IMR-90 (cell line): ENCODE measurements at regions not wholly inside any gene's neighbourhood (a gene's known extent, or its start where the extent isn't known, plus 50 kb on each side); places are given as distances from the start of the nearest gene placed in this dataset.

Source experiments
- ATAC-seq: fragments of 200-7000 bp; cut with Tn5 transposase; 2 replicates; pipeline ENCODE4 v1.9.1; 2020; ENCODE audit warnings: low read depth, mild to moderate bottlenecking, moderate library complexity
- BruUV-seq: library from RNA; stranded (reverse); fragments of 400-500 nt; replicated peaks from 2 replicates; lab custom pipeline; 2021; lab: Mats Ljungman, UMichigan
- CTCF ChIA-PET: fragments of 300-600 bp; formaldehyde crosslinking; extraction: SDS; loops from one replicate; lab custom pipeline; 2021; ENCODE audit warnings: antibody characterized with exemption; lab: Yijun Ruan, JAX
- POLR2A ChIA-PET: fragments of 300-600 bp; sonication (Branson Sonifier 250); formaldehyde crosslinking; loops from one replicate; lab custom pipeline; 2022; ENCODE audit warnings: antibody characterized with exemption; ENCODE audit not compliant: unreplicated experiment; lab: Charles Lee
- DNase-seq: peaks from one replicate; pipeline ENCODE4 v3.0.0; 2013
- H2AFZ ChIP-seq: replicated peaks from 2 replicates; pipeline ENCODE3; 2013; ENCODE audit warnings: low read length, mild to moderate bottlenecking; ENCODE audit not compliant: poor library complexity
- H2AK5ac ChIP-seq: 2 replicates; pipeline ENCODE4 v1.6.1; 2013; ENCODE audit warnings: low read depth, low read length, inconsistent platforms
- H2AK9ac ChIP-seq: replicated peaks from 2 replicates; pipeline ENCODE3; 2013; ENCODE audit warnings: mild to moderate bottlenecking, low read depth, low read length, moderate library complexity; ENCODE audit not compliant: poor library complexity
- H2BK120ac ChIP-seq: 2 replicates; pipeline ENCODE4 v1.6.1; 2013; ENCODE audit warnings: low read depth, low read length, inconsistent platforms
- H2BK15ac ChIP-seq: 3 replicates; pipeline ENCODE4 v1.6.1; 2013; ENCODE audit warnings: low read depth, low read length, inconsistent platforms
- H2BK20ac ChIP-seq: 2 replicates; pipeline ENCODE4 v1.6.1; 2013; ENCODE audit warnings: low read depth, mild to moderate bottlenecking, inconsistent platforms, low read length, moderate library complexity
- H2BK5ac ChIP-seq: 2 replicates; pipeline ENCODE4 v1.6.1; 2013; ENCODE audit warnings: mild to moderate bottlenecking, low read depth, low read length, inconsistent platforms; ENCODE audit not compliant: poor library complexity, severe bottlenecking
- H3K14ac ChIP-seq: replicated peaks from 2 replicates; pipeline ENCODE4 v1.6.1; 2013; ENCODE audit warnings: low read depth, low read length, inconsistent platforms
- H3K18ac ChIP-seq: 2 replicates; pipeline ENCODE4 v1.6.1; 2013; ENCODE audit warnings: low read depth, low read length, control low read depth
- H3K23ac ChIP-seq: 2 replicates; pipeline ENCODE4 v1.6.1; 2013; ENCODE audit warnings: low read depth, low read length, inconsistent platforms
- H3K27ac ChIP-seq: 2 replicates; pipeline ENCODE4 v1.5.1; 2013; ENCODE audit warnings: mild to moderate bottlenecking, control low read depth, low read length; ENCODE audit not compliant: insufficient read depth
- H3K27me3 ChIP-seq: 2 replicates; pipeline ENCODE4 v1.6.1; 2013; ENCODE audit warnings: low read length; ENCODE audit not compliant: control insufficient read depth, insufficient read depth
- H3K36me3 ChIP-seq: 2 replicates; pipeline ENCODE4 v1.6.1; 2013; ENCODE audit warnings: low read length, mixed read lengths; ENCODE audit not compliant: control insufficient read depth, insufficient read depth
- H3K4ac ChIP-seq: 2 replicates; pipeline ENCODE4 v1.6.1; 2013; ENCODE audit warnings: low read depth, low read length, inconsistent platforms
- H3K4me1 ChIP-seq: 2 replicates; pipeline ENCODE4 v1.6.1; 2013; ENCODE audit warnings: low read length, mixed read lengths; ENCODE audit not compliant: control insufficient read depth, insufficient read depth
- H3K4me2 ChIP-seq: 2 replicates; pipeline ENCODE4 v1.6.1; 2013; ENCODE audit warnings: low read depth, mild to moderate bottlenecking, control low read depth, low read length, moderate library complexity
- H3K4me3 ChIP-seq: 2 replicates; pipeline ENCODE4 v1.5.1; 2013; ENCODE audit warnings: low read depth, mild to moderate bottlenecking, control low read depth, low read length, moderate library complexity; ENCODE audit not compliant: insufficient read depth
- H3K56ac ChIP-seq: 2 replicates; pipeline ENCODE4 v1.6.1; 2013; ENCODE audit warnings: low read length, inconsistent platforms; ENCODE audit not compliant: insufficient read depth; ENCODE audit errors: extremely low read depth
- H3K79me1 ChIP-seq, 2 experiments: 2 replicates each; pipeline ENCODE4 v1.6.1; 2013; ENCODE audit warnings: low read length in 2 of 2, inconsistent platforms in 1 of 2, low read depth in 1 of 2
- H3K9ac ChIP-seq: 2 replicates; pipeline ENCODE4 v1.6.1; 2013; ENCODE audit warnings: low read depth, low read length, control low read depth
- H3K9me1 ChIP-seq: 2 replicates; pipeline ENCODE4 v1.6.1; 2013; ENCODE audit warnings: low read length, inconsistent platforms; ENCODE audit not compliant: insufficient read depth
- H3K9me3 ChIP-seq: 2 replicates; pipeline ENCODE4 v1.6.1; 2013; ENCODE audit warnings: low read length; ENCODE audit not compliant: control insufficient read depth, insufficient read depth
- H4K20me1 ChIP-seq: 2 replicates; pipeline ENCODE4 v1.6.1; 2013; ENCODE audit warnings: low read length, inconsistent platforms; ENCODE audit not compliant: insufficient read depth
- H4K5ac ChIP-seq: 2 replicates; pipeline ENCODE4 v1.6.1; 2013; ENCODE audit warnings: mild to moderate bottlenecking, low read depth, low read length, control low read depth
- H4K8ac ChIP-seq, 2 experiments: 2 replicates each; pipeline ENCODE4 v1.6.1; 2013; ENCODE audit warnings: low read depth in 2 of 2, low read length in 2 of 2, control low read depth in 1 of 2, inconsistent platforms in 1 of 2
- H4K91ac ChIP-seq: 2 replicates; pipeline ENCODE4 v1.6.1; 2013; ENCODE audit warnings: low read depth, low read length, inconsistent platforms; ENCODE audit not compliant: insufficient read depth
- CEBPB ChIP-seq: IDR thresholded peaks from 2 replicates; pipeline ENCODE4 v1.6.1; 2012; ENCODE audit warnings: low read depth, low read length, improper control_type of control experiment
- CHD1 ChIP-seq: IDR thresholded peaks from 2 replicates; pipeline ENCODE4 v1.6.1; 2012; ENCODE audit warnings: low read depth, low read length, improper control_type of control experiment
- ELK1 ChIP-seq: fragments of 150-350 bp; IDR thresholded peaks from 2 replicates; pipeline ENCODE4 v1.6.1; 2016; ENCODE audit warnings: low read depth, mild to moderate bottlenecking, low read length, moderate library complexity, borderline replicate concordance
- FOS ChIP-seq: fragments of 150-350 bp; IDR thresholded peaks from 2 replicates; pipeline ENCODE4 v1.6.1; 2016; ENCODE audit warnings: low read depth, low read length
- MAFK ChIP-seq: IDR thresholded peaks from 2 replicates; pipeline ENCODE4 v1.6.1; 2012; ENCODE audit warnings: low read depth, low read length, improper control_type of control experiment
- MAZ ChIP-seq: IDR thresholded peaks from 2 replicates; pipeline ENCODE4 v1.6.1; 2012; ENCODE audit warnings: low read depth, mild to moderate bottlenecking, low read length, improper control_type of control experiment, moderate library complexity, borderline replicate concordance
- MXI1 ChIP-seq: IDR thresholded peaks from 2 replicates; pipeline ENCODE4 v1.6.1; 2012; ENCODE audit warnings: low read depth, mild to moderate bottlenecking, low read length, moderate library complexity, borderline replicate concordance
- NFE2L2 ChIP-seq: fragments of 150-350 bp; IDR thresholded peaks from 2 replicates; pipeline ENCODE4 v1.6.1; 2016; ENCODE audit warnings: low read depth, mild to moderate bottlenecking, low read length
- POLR2A ChIP-seq: IDR thresholded peaks from 2 replicates; pipeline ENCODE4 v1.6.1; 2012; ENCODE audit warnings: mild to moderate bottlenecking, low read depth, low read length
- RAD21 ChIP-seq: IDR thresholded peaks from 2 replicates; pipeline ENCODE4 v1.6.1; 2012; ENCODE audit warnings: low read length, improper control_type of control experiment
- RCOR1 ChIP-seq: IDR thresholded peaks from 2 replicates; pipeline ENCODE4 v1.6.1; 2012; ENCODE audit warnings: mild to moderate bottlenecking, low read length, improper control_type of control experiment; ENCODE audit not compliant: insufficient replicate concordance
- RFX5 ChIP-seq: IDR thresholded peaks from 2 replicates; pipeline ENCODE4 v1.8.0; 2012; ENCODE audit warnings: low read depth, mild to moderate bottlenecking, low read length, moderate library complexity
- SMC3 ChIP-seq: fragments of 150-350 bp; IDR thresholded peaks from 2 replicates; pipeline ENCODE4 v1.6.1; 2016; ENCODE audit warnings: low read depth, mild to moderate bottlenecking, antibody characterized with exemption, low read length, moderate library complexity
- USF2 ChIP-seq: fragments of 150-350 bp; IDR thresholded peaks from 2 replicates; pipeline ENCODE4 v1.6.1; 2017; ENCODE audit warnings: mild to moderate bottlenecking, antibody characterized with exemption, low read length, low read depth
- WGBS, 2 experiments: methylation state at CpG; one replicate each; pipeline versions ENCODE4 v1.1.5 to v1.1.7; 2013; ENCODE audit warnings: missing lambda C conversion rate in 2 of 2; ENCODE audit not compliant: insufficient read length in 1 of 2; ENCODE audit errors: extremely low coverage in 2 of 2; 5-methylcytosine and 5-hydroxymethylcytosine counted together
- dilution Hi-C: fragments of 300-500 bp; cut with HindIII; formaldehyde crosslinking; loops from one replicate; pipeline ENCODE4 v1.14.3; 2018; ENCODE audit warnings: low sequenced_read_pairs; ENCODE audit not compliant: unreplicated experiment
- in situ Hi-C: fragments of 300-500 bp; cut with MboI; formaldehyde crosslinking; loops from 3 replicates; pipeline ENCODE4 v1.14.3; 2019; ENCODE audit warnings: low sequenced_read_pairs, inconsistent platforms, mixed read lengths
- intact Hi-C: fragments of 100-400 bp; cut with micrococcal nuclease; formaldehyde crosslinking; loops from 2 replicates; pipeline ENCODE4 v1.10.0; 2022

- BruUV-seq: no TSS peak
- no peak overlapping the region for H2BK5ac ChIP-seq
- no peaks in the 10 kb centered on the region for H3K36me3 ChIP-seq
- H2AK5ac ChIP-seq: no peak overlapping the region
- H2BK20ac ChIP-seq: no peak overlapping the region
- intact Hi-C loops (no loop called here), in situ Hi-C loops (no loop called here), dilution Hi-C loops (no loop called here)
- no peak overlapping the region for H3K23ac ChIP-seq
- no peak overlapping the region for H3K9ac ChIP-seq
- H4K91ac ChIP-seq: no peak overlapping the region
- no peak overlapping the region for H4K5ac ChIP-seq
- H2BK120ac ChIP-seq: no peak overlapping the region
- H3K79me1 ChIP-seq: no peaks in the 10 kb centered on the region
- DNase-seq: no peak
- H3K4ac ChIP-seq: no peak overlapping the region
- no peak overlapping the region for H3K4me3 ChIP-seq
- no peak overlapping the region for H2AFZ ChIP-seq
- no peaks in the 10 kb centered on the region for H4K20me1 ChIP-seq
- TF ChIP-seq POLR2A (no peak), RCOR1 (no peak), USF2 (no peak), MAZ (no peak), RAD21 (no peak), FOS (no peak), NFE2L2 (no peak), CHD1 (no peak), SMC3 (no peak), MXI1 (no peak), CEBPB (no peak), ELK1 (no peak), MAFK (no peak), RFX5 (no peak)
- no peaks in the 10 kb centered on the region for H3K4me1 ChIP-seq
- H3K27ac ChIP-seq: no peak overlapping the region
- H3K14ac ChIP-seq: no peak overlapping the region
- no peak overlapping the region for H3K56ac ChIP-seq
- no peak overlapping the region for H2AK9ac ChIP-seq
- CTCF ChIA-PET: no interaction called here
- H3K27me3 ChIP-seq: no peaks in the 10 kb centered on the region
- ATAC-seq: no peak
- no peak overlapping the region for H4K8ac ChIP-seq
- H2BK15ac ChIP-seq: no peak overlapping the region
- H3K4me2 ChIP-seq: no peak overlapping the region
- H3K18ac ChIP-seq: no peak overlapping the region
- no peaks in the 10 kb centered on the region for H3K9me1 ChIP-seq
- H3K9me3 ChIP-seq: 0 out of 2 replicates have a peak, but pooled peaks cover 2% of the 10 kb centered on the region
- POLR2A ChIA-PET: no interaction called here
- WGBS, 2 experiments: no CpG with 5 or more reads among the region's 2 CpGs
These were observed 79.0 kb upstream of the MEI4 start for GRCh38 chr6:77573843-77574242.
